ENCODE measurements at regions not wholly inside any gene's neighbourhood (a gene's known extent, or its start where the extent isn't known, plus 50 kb on each side); places are given as distances from the start of the nearest gene placed in this dataset.

GRCh38 chr1:229838204-229838603 lies 212.2 kb downstream of the URB2 start:
- TF ChIP-seq CTCF (IDR thresholded peaks at IDR 0.05) (no peak), POLR2AphosphoS5 (IDR thresholded peaks at IDR 0.05) (no peak)

All from prostate gland (tissue), 2 donors.